ENCODE measurements at regions not wholly inside any gene's neighbourhood (a gene's known extent, or its start where the extent isn't known, plus 50 kb on each side); places are given as distances from the start of the nearest gene placed in this dataset.

GRCh38 chr20:60359010-60359409, 400.8 kb downstream of the CDH26 start:
- Histone ChIP-seq H2BK20ac (ENCODE audit: low read depth, low read length) (no peak overlapping the region), H3K79me1 (ENCODE audit: low read depth in 1 of 2, low read length in 2 of 2) (no peaks in the 10 kb centered on the region), H3K36me3 (ENCODE audit: control insufficient read depth, insufficient read depth, low read length) (no peaks in the 10 kb centered on the region), H3K9ac (ENCODE audit: low read depth, low read length) (no peak overlapping the region), H3K27me3 (ENCODE audit: control insufficient read depth, insufficient read depth, low read length) (no peaks in the 10 kb centered on the region), H3K18ac (ENCODE audit: low read depth, low read length) (no peak overlapping the region), H3K4me2 (ENCODE audit: low read depth, low read length) (no peak overlapping the region), H3K4ac (ENCODE audit: low read depth, low read length) (no peak overlapping the region), H3K14ac (replicated peaks; ENCODE audit: low read depth, low read length) (no peak overlapping the region), H4K5ac (ENCODE audit: low read depth, low read length) (no peak overlapping the region), H4K20me1 (ENCODE audit: insufficient read depth, low read length) (no peaks in the 10 kb centered on the region), H4K91ac (ENCODE audit: insufficient read depth, low read depth, low read length) (no peak overlapping the region), H2BK120ac (ENCODE audit: low read depth, low read length) (no peak overlapping the region), H2BK15ac (ENCODE audit: low read depth, low read length) (no peak overlapping the region), H3K9me3 (ENCODE audit: control insufficient read depth, insufficient read depth, low read length) (peaks cover 6% of the 10 kb centered on the region; the same call in 1 of the 2 replicates), H3K4me1 (ENCODE audit: control insufficient read depth, insufficient read depth, low read length) (no peaks in the 10 kb centered on the region), H3K23ac (ENCODE audit: low read depth, low read length) (no peak overlapping the region), H3K4me3 (ENCODE audit: insufficient read depth, low read depth, low read length) (no peak overlapping the region), H3K56ac (ENCODE audit: extremely low read depth, insufficient read depth, low read length) (no peak overlapping the region), H2AK9ac (replicated peaks; ENCODE audit: low read depth, low read length, poor library complexity) (no peak overlapping the region), H3K27ac (ENCODE audit: insufficient read depth, low read length) (no peak overlapping the region), H4K8ac (ENCODE audit: low read depth in 2 of 2, low read length in 2 of 2) (no peak overlapping the region), H2AK5ac (ENCODE audit: low read depth, low read length) (no peak overlapping the region), H2BK5ac (ENCODE audit: low read depth, low read length, poor library complexity, severe bottlenecking) (no peak overlapping the region), H2AFZ (replicated peaks; ENCODE audit: low read length, poor library complexity) (no peak overlapping the region), H3K9me1 (ENCODE audit: insufficient read depth, low read length) (no peaks in the 10 kb centered on the region)
- ChIA-PET POLR2A (ENCODE audit: unreplicated experiment) (no interaction called here), CTCF (no interaction called here)
- DNase-seq (no peak), ATAC-seq (ENCODE audit: low read depth) (no peak)
- dilution Hi-C loops (cut with HindIII; ENCODE audit: low sequenced_read_pairs, unreplicated experiment) (no loop called here), in situ Hi-C loops (cut with MboI; ENCODE audit: low sequenced_read_pairs) (no loop called here), intact Hi-C loops (cut with micrococcal nuclease) (no loop called here)
- TF ChIP-seq FOS (IDR thresholded peaks at IDR 0.05; ENCODE audit: low read depth, low read length) (no peak), ELK1 (IDR thresholded peaks at IDR 0.05; ENCODE audit: borderline replicate concordance, low read depth, low read length) (no peak), MAZ (IDR thresholded peaks at IDR 0.05; ENCODE audit: borderline replicate concordance, low read depth, low read length) (no peak), RFX5 (IDR thresholded peaks at IDR 0.05; ENCODE audit: low read depth, low read length) (no peak)
- TF ChIP-seq, protein P1, sequence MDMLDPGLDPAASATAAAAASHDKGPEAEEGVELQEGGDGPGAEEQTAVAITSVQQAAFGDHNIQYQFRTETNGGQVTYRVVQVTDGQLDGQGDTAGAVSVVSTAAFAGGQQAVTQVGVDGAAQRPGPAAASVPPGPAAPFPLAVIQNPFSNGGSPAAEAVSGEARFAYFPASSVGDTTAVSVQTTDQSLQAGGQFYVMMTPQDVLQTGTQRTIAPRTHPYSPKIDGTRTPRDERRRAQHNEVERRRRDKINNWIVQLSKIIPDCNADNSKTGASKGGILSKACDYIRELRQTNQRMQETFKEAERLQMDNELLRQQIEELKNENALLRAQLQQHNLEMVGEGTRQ (IDR thresholded peaks at IDR 0.05; ENCODE audit: low read depth, low read length): no peak
- BruUV-seq (replicated peaks): no TSS peak
- no CpG with 5 or more reads among the region's 5 CpGs for WGBS, 2 experiments (ENCODE audit: extremely low coverage in 2 of 2, insufficient read length in 1 of 2)
